IMR-90 (cell line): ENCODE measurements at regions not wholly inside any gene's neighbourhood (a gene's known extent, or its start where the extent isn't known, plus 50 kb on each side); places are given as distances from the start of the nearest gene placed in this dataset.

Experiments
- ATAC-seq: fragments of 200-7000 bp; cut with Tn5 transposase; 2 replicates; pipeline ENCODE4 v1.9.1; 2020; ENCODE audit warnings: low read depth, mild to moderate bottlenecking, moderate library complexity
- BruUV-seq: library from RNA; stranded (reverse); fragments of 400-500 nt; replicated peaks from 2 replicates; lab custom pipeline; 2021; lab: Mats Ljungman, UMichigan
- CTCF ChIA-PET: fragments of 300-600 bp; formaldehyde crosslinking; extraction: SDS; loops from one replicate; lab custom pipeline; 2021; ENCODE audit warnings: antibody characterized with exemption; lab: Yijun Ruan, JAX
- POLR2A ChIA-PET: fragments of 300-600 bp; sonication (Branson Sonifier 250); formaldehyde crosslinking; loops from one replicate; lab custom pipeline; 2022; ENCODE audit warnings: antibody characterized with exemption; ENCODE audit not compliant: unreplicated experiment; lab: Charles Lee
- DNase-seq: peaks from one replicate; pipeline ENCODE4 v3.0.0; 2013
- H2AFZ ChIP-seq: replicated peaks from 2 replicates; pipeline ENCODE3; 2013; ENCODE audit warnings: low read length, mild to moderate bottlenecking; ENCODE audit not compliant: poor library complexity
- H2AK5ac ChIP-seq: 2 replicates; pipeline ENCODE4 v1.6.1; 2013; ENCODE audit warnings: low read depth, low read length, inconsistent platforms
- H2AK9ac ChIP-seq: replicated peaks from 2 replicates; pipeline ENCODE3; 2013; ENCODE audit warnings: mild to moderate bottlenecking, low read depth, low read length, moderate library complexity; ENCODE audit not compliant: poor library complexity
- H2BK120ac ChIP-seq: 2 replicates; pipeline ENCODE4 v1.6.1; 2013; ENCODE audit warnings: low read depth, low read length, inconsistent platforms
- H2BK15ac ChIP-seq: 3 replicates; pipeline ENCODE4 v1.6.1; 2013; ENCODE audit warnings: low read depth, low read length, inconsistent platforms
- H2BK20ac ChIP-seq: 2 replicates; pipeline ENCODE4 v1.6.1; 2013; ENCODE audit warnings: low read depth, mild to moderate bottlenecking, inconsistent platforms, low read length, moderate library complexity
- H2BK5ac ChIP-seq: 2 replicates; pipeline ENCODE4 v1.6.1; 2013; ENCODE audit warnings: mild to moderate bottlenecking, low read depth, low read length, inconsistent platforms; ENCODE audit not compliant: poor library complexity, severe bottlenecking
- H3K14ac ChIP-seq: replicated peaks from 2 replicates; pipeline ENCODE4 v1.6.1; 2013; ENCODE audit warnings: low read depth, low read length, inconsistent platforms
- H3K18ac ChIP-seq: 2 replicates; pipeline ENCODE4 v1.6.1; 2013; ENCODE audit warnings: low read depth, low read length, control low read depth
- H3K23ac ChIP-seq: 2 replicates; pipeline ENCODE4 v1.6.1; 2013; ENCODE audit warnings: low read depth, low read length, inconsistent platforms
- H3K27ac ChIP-seq: 2 replicates; pipeline ENCODE4 v1.5.1; 2013; ENCODE audit warnings: mild to moderate bottlenecking, control low read depth, low read length; ENCODE audit not compliant: insufficient read depth
- H3K27me3 ChIP-seq: 2 replicates; pipeline ENCODE4 v1.6.1; 2013; ENCODE audit warnings: low read length; ENCODE audit not compliant: control insufficient read depth, insufficient read depth
- H3K36me3 ChIP-seq: 2 replicates; pipeline ENCODE4 v1.6.1; 2013; ENCODE audit warnings: low read length, mixed read lengths; ENCODE audit not compliant: control insufficient read depth, insufficient read depth
- H3K4ac ChIP-seq: 2 replicates; pipeline ENCODE4 v1.6.1; 2013; ENCODE audit warnings: low read depth, low read length, inconsistent platforms
- H3K4me1 ChIP-seq: 2 replicates; pipeline ENCODE4 v1.6.1; 2013; ENCODE audit warnings: low read length, mixed read lengths; ENCODE audit not compliant: control insufficient read depth, insufficient read depth
- H3K4me2 ChIP-seq: 2 replicates; pipeline ENCODE4 v1.6.1; 2013; ENCODE audit warnings: low read depth, mild to moderate bottlenecking, control low read depth, low read length, moderate library complexity
- H3K4me3 ChIP-seq: 2 replicates; pipeline ENCODE4 v1.5.1; 2013; ENCODE audit warnings: low read depth, mild to moderate bottlenecking, control low read depth, low read length, moderate library complexity; ENCODE audit not compliant: insufficient read depth
- H3K56ac ChIP-seq: 2 replicates; pipeline ENCODE4 v1.6.1; 2013; ENCODE audit warnings: low read length, inconsistent platforms; ENCODE audit not compliant: insufficient read depth; ENCODE audit errors: extremely low read depth
- H3K79me1 ChIP-seq, 2 experiments: 2 replicates each; pipeline ENCODE4 v1.6.1; 2013; ENCODE audit warnings: low read length in 2 of 2, inconsistent platforms in 1 of 2, low read depth in 1 of 2
- H3K9ac ChIP-seq: 2 replicates; pipeline ENCODE4 v1.6.1; 2013; ENCODE audit warnings: low read depth, low read length, control low read depth
- H3K9me1 ChIP-seq: 2 replicates; pipeline ENCODE4 v1.6.1; 2013; ENCODE audit warnings: low read length, inconsistent platforms; ENCODE audit not compliant: insufficient read depth
- H3K9me3 ChIP-seq: 2 replicates; pipeline ENCODE4 v1.6.1; 2013; ENCODE audit warnings: low read length; ENCODE audit not compliant: control insufficient read depth, insufficient read depth
- H4K20me1 ChIP-seq: 2 replicates; pipeline ENCODE4 v1.6.1; 2013; ENCODE audit warnings: low read length, inconsistent platforms; ENCODE audit not compliant: insufficient read depth
- H4K5ac ChIP-seq: 2 replicates; pipeline ENCODE4 v1.6.1; 2013; ENCODE audit warnings: mild to moderate bottlenecking, low read depth, low read length, control low read depth
- H4K8ac ChIP-seq, 2 experiments: 2 replicates each; pipeline ENCODE4 v1.6.1; 2013; ENCODE audit warnings: low read depth in 2 of 2, low read length in 2 of 2, control low read depth in 1 of 2, inconsistent platforms in 1 of 2
- H4K91ac ChIP-seq: 2 replicates; pipeline ENCODE4 v1.6.1; 2013; ENCODE audit warnings: low read depth, low read length, inconsistent platforms; ENCODE audit not compliant: insufficient read depth
- BHLHE40 ChIP-seq: fragments of 150-350 bp; IDR thresholded peaks from 2 replicates; pipeline ENCODE4 v1.6.1; 2016; ENCODE audit warnings: mild to moderate bottlenecking, low read depth, low read length
- CEBPB ChIP-seq: IDR thresholded peaks from 2 replicates; pipeline ENCODE4 v1.6.1; 2012; ENCODE audit warnings: low read depth, low read length, improper control_type of control experiment
- CHD1 ChIP-seq: IDR thresholded peaks from 2 replicates; pipeline ENCODE4 v1.6.1; 2012; ENCODE audit warnings: low read depth, low read length, improper control_type of control experiment
- CTCF ChIP-seq: conservative IDR thresholded peaks from 2 replicates; pipeline ENCODE4 v1.5.1; 2012; ENCODE audit warnings: mild to moderate bottlenecking, low read depth, low read length, improper control_type of control experiment
- FOS ChIP-seq: fragments of 150-350 bp; IDR thresholded peaks from 2 replicates; pipeline ENCODE4 v1.6.1; 2016; ENCODE audit warnings: low read depth, low read length
- MAFK ChIP-seq: IDR thresholded peaks from 2 replicates; pipeline ENCODE4 v1.6.1; 2012; ENCODE audit warnings: low read depth, low read length, improper control_type of control experiment
- MAZ ChIP-seq: IDR thresholded peaks from 2 replicates; pipeline ENCODE4 v1.6.1; 2012; ENCODE audit warnings: low read depth, mild to moderate bottlenecking, low read length, improper control_type of control experiment, moderate library complexity, borderline replicate concordance
- MXI1 ChIP-seq: IDR thresholded peaks from 2 replicates; pipeline ENCODE4 v1.6.1; 2012; ENCODE audit warnings: low read depth, mild to moderate bottlenecking, low read length, moderate library complexity, borderline replicate concordance
- NFE2L2 ChIP-seq: fragments of 150-350 bp; IDR thresholded peaks from 2 replicates; pipeline ENCODE4 v1.6.1; 2016; ENCODE audit warnings: low read depth, mild to moderate bottlenecking, low read length
- POLR2A ChIP-seq: IDR thresholded peaks from 2 replicates; pipeline ENCODE4 v1.6.1; 2012; ENCODE audit warnings: mild to moderate bottlenecking, low read depth, low read length
- RAD21 ChIP-seq: IDR thresholded peaks from 2 replicates; pipeline ENCODE4 v1.6.1; 2012; ENCODE audit warnings: low read length, improper control_type of control experiment
- RCOR1 ChIP-seq: IDR thresholded peaks from 2 replicates; pipeline ENCODE4 v1.6.1; 2012; ENCODE audit warnings: mild to moderate bottlenecking, low read length, improper control_type of control experiment; ENCODE audit not compliant: insufficient replicate concordance
- RFX5 ChIP-seq: IDR thresholded peaks from 2 replicates; pipeline ENCODE4 v1.8.0; 2012; ENCODE audit warnings: low read depth, mild to moderate bottlenecking, low read length, moderate library complexity
- SMC3 ChIP-seq: fragments of 150-350 bp; IDR thresholded peaks from 2 replicates; pipeline ENCODE4 v1.6.1; 2016; ENCODE audit warnings: low read depth, mild to moderate bottlenecking, antibody characterized with exemption, low read length, moderate library complexity
- WGBS, 2 experiments: methylation state at CpG; one replicate each; pipeline versions ENCODE4 v1.1.5 to v1.1.7; 2013; ENCODE audit warnings: missing lambda C conversion rate in 2 of 2; ENCODE audit not compliant: insufficient read length in 1 of 2; ENCODE audit errors: extremely low coverage in 2 of 2; 5-methylcytosine and 5-hydroxymethylcytosine counted together
- dilution Hi-C: fragments of 300-500 bp; cut with HindIII; formaldehyde crosslinking; loops from one replicate; pipeline ENCODE4 v1.14.3; 2018; ENCODE audit warnings: low sequenced_read_pairs; ENCODE audit not compliant: unreplicated experiment
- in situ Hi-C: fragments of 300-500 bp; cut with MboI; formaldehyde crosslinking; loops from 3 replicates; pipeline ENCODE4 v1.14.3; 2019; ENCODE audit warnings: low sequenced_read_pairs, inconsistent platforms, mixed read lengths
- intact Hi-C: fragments of 100-400 bp; cut with micrococcal nuclease; formaldehyde crosslinking; loops from 2 replicates; pipeline ENCODE4 v1.10.0; 2022
- TF ChIP-seq, protein P1 (sequence below): fragments of 150-350 bp; IDR thresholded peaks from 2 replicates; pipeline ENCODE4 v1.6.1; 2017; ENCODE audit warnings: mild to moderate bottlenecking, antibody characterized with exemption, low read length, low read depth
- TF ChIP-seq, protein P2 (sequence below): fragments of 150-350 bp; IDR thresholded peaks from 2 replicates; pipeline ENCODE4 v1.6.1; 2016; ENCODE audit warnings: low read depth, mild to moderate bottlenecking, low read length, moderate library complexity, borderline replicate concordance

- no peak overlapping the region for H2AK5ac ChIP-seq
- no peak overlapping the region for H2AK9ac ChIP-seq
- no peak overlapping the region for H3K4me3 ChIP-seq
- H3K36me3 ChIP-seq: no peaks in the 10 kb centered on the region
- POLR2A ChIA-PET: no interaction called here
- TF ChIP-seq CTCF: no peak
- TF ChIP-seq, protein P1, sequence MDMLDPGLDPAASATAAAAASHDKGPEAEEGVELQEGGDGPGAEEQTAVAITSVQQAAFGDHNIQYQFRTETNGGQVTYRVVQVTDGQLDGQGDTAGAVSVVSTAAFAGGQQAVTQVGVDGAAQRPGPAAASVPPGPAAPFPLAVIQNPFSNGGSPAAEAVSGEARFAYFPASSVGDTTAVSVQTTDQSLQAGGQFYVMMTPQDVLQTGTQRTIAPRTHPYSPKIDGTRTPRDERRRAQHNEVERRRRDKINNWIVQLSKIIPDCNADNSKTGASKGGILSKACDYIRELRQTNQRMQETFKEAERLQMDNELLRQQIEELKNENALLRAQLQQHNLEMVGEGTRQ: no peak
- TF ChIP-seq CHD1: no peak
- TF ChIP-seq, protein P2, sequence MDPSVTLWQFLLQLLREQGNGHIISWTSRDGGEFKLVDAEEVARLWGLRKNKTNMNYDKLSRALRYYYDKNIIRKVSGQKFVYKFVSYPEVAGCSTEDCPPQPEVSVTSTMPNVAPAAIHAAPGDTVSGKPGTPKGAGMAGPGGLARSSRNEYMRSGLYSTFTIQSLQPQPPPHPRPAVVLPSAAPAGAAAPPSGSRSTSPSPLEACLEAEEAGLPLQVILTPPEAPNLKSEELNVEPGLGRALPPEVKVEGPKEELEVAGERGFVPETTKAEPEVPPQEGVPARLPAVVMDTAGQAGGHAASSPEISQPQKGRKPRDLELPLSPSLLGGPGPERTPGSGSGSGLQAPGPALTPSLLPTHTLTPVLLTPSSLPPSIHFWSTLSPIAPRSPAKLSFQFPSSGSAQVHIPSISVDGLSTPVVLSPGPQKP: no peak
- TF ChIP-seq CEBPB: no peak
- TF ChIP-seq RFX5: no peak
- no peak for TF ChIP-seq MAZ
- no peak for TF ChIP-seq RCOR1
- no peak for TF ChIP-seq MXI1
- TF ChIP-seq MAFK: no peak
- no peak for TF ChIP-seq SMC3
- TF ChIP-seq POLR2A: no peak
- no peak for TF ChIP-seq RAD21
- no peak for TF ChIP-seq BHLHE40
- TF ChIP-seq NFE2L2: no peak
- TF ChIP-seq FOS: no peak
- H2BK20ac ChIP-seq: no peak overlapping the region
- no peaks in the 10 kb centered on the region for H3K4me1 ChIP-seq
- H2BK120ac ChIP-seq: no peak overlapping the region
- H3K4ac ChIP-seq: no peak overlapping the region
- H3K27me3 ChIP-seq: no peaks in the 10 kb centered on the region
- H2BK15ac ChIP-seq: no peak overlapping the region
- BruUV-seq: no TSS peak
- no peaks in the 10 kb centered on the region for H3K9me1 ChIP-seq
- no peak overlapping the region for H3K9ac ChIP-seq
- no peaks in the 10 kb centered on the region for H3K79me1 ChIP-seq
- H3K9me3 ChIP-seq: peaks cover 4% of the 10 kb centered on the region
- H3K18ac ChIP-seq: no peak overlapping the region
- ATAC-seq: no peak
- no CpG with 5 or more reads among the region's 3 CpGs for WGBS, 2 experiments
- intact Hi-C loops (no loop called here), in situ Hi-C loops (no loop called here), dilution Hi-C loops (no loop called here)
- no peak overlapping the region for H3K23ac ChIP-seq
- no peak overlapping the region for H4K5ac ChIP-seq
- H4K91ac ChIP-seq: no peak overlapping the region
- H3K56ac ChIP-seq: no peak overlapping the region
- CTCF ChIA-PET: no interaction called here
- H4K8ac ChIP-seq: no peak overlapping the region
- no peak overlapping the region for H2BK5ac ChIP-seq
- H3K14ac ChIP-seq: no peak overlapping the region
- no peaks in the 10 kb centered on the region for H4K20me1 ChIP-seq
- no peak overlapping the region for H2AFZ ChIP-seq
- no peak overlapping the region for H3K27ac ChIP-seq
- DNase-seq: no peak
- no peak overlapping the region for H3K4me2 ChIP-seq
These were observed 1084.7 kb upstream of the LRRTM1 start for GRCh38 chr2:81389203-81389602.
